Osteocyte (in vitro differentiated cells): ENCODE measurements at regions not wholly inside any gene's neighbourhood (a gene's known extent, or its start where the extent isn't known, plus 50 kb on each side); places are given as distances from the start of the nearest gene placed in this dataset.

Experiments
- DNase-seq: peaks from one replicate; pipeline ENCODE4 v3.0.0; 2021; ENCODE audit warnings: mixed read lengths; ENCODE audit not compliant: unreplicated experiment; ENCODE audit errors: extremely low spot score
- H3K27ac Mint-ChIP-seq: one replicate; pipeline ENCODE4 v1.8.0; 2021; ENCODE audit warnings: mild to moderate bottlenecking, mixed read lengths; ENCODE audit not compliant: unreplicated experiment
- H3K27me3 Mint-ChIP-seq: one replicate; pipeline ENCODE4 v1.8.0; 2021; ENCODE audit warnings: mixed read lengths; ENCODE audit not compliant: unreplicated experiment
- H3K36me3 Mint-ChIP-seq: one replicate; pipeline ENCODE4 v1.8.0; 2021; ENCODE audit warnings: mixed read lengths; ENCODE audit not compliant: unreplicated experiment
- H3K4me1 Mint-ChIP-seq: one replicate; pipeline ENCODE4 v1.8.0; 2021; ENCODE audit warnings: mixed read lengths; ENCODE audit not compliant: unreplicated experiment
- H3K4me3 Mint-ChIP-seq: one replicate; pipeline ENCODE4 v1.8.0; 2021; ENCODE audit warnings: mild to moderate bottlenecking, moderate library complexity, mixed read lengths; ENCODE audit not compliant: unreplicated experiment
- H3K9me3 Mint-ChIP-seq: one replicate; pipeline ENCODE4 v1.8.0; 2021; ENCODE audit warnings: mixed read lengths; ENCODE audit not compliant: unreplicated experiment
- TF ChIP-seq, protein P1 (sequence below): fragments of 200-600 bp; sonication (generic); IDR thresholded peaks from 2 replicates; pipeline ENCODE4 v1.5.0; 2021; ENCODE audit warnings: antibody characterized with exemption, mild to moderate bottlenecking, moderate library complexity

DNA sequence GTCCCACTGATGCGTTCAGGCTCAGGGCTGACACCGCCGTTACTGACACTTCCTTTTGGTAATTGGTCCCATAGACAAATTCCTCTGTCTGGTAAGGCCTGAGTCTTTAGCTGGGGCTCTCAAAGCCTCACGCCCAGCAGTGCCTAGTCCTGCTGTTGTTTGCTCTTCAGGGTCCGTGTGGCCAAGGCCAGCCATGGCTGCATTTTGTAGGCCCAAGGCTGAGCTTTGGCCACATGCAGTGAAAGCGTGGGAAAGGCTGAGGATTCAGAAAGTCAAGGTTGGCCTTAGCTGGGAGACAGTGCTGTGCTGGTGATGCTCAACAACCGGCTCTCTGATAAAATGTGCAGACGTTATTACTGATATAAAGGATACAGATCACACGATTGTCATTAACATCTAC is 63.5 kb upstream of the C1orf174 start:
- H3K27ac Mint-ChIP-seq = no peak overlapping the region
- no peaks in the 10 kb centered on the region for H3K4me1 Mint-ChIP-seq
- H3K4me3 Mint-ChIP-seq = no peak overlapping the region
- H3K36me3 Mint-ChIP-seq = no peaks in the 10 kb centered on the region
- H3K9me3 Mint-ChIP-seq = peaks cover 19% of the 10 kb centered on the region
- H3K27me3 Mint-ChIP-seq = no peaks in the 10 kb centered on the region
- no peak for DNase-seq
- TF ChIP-seq, protein P1, sequence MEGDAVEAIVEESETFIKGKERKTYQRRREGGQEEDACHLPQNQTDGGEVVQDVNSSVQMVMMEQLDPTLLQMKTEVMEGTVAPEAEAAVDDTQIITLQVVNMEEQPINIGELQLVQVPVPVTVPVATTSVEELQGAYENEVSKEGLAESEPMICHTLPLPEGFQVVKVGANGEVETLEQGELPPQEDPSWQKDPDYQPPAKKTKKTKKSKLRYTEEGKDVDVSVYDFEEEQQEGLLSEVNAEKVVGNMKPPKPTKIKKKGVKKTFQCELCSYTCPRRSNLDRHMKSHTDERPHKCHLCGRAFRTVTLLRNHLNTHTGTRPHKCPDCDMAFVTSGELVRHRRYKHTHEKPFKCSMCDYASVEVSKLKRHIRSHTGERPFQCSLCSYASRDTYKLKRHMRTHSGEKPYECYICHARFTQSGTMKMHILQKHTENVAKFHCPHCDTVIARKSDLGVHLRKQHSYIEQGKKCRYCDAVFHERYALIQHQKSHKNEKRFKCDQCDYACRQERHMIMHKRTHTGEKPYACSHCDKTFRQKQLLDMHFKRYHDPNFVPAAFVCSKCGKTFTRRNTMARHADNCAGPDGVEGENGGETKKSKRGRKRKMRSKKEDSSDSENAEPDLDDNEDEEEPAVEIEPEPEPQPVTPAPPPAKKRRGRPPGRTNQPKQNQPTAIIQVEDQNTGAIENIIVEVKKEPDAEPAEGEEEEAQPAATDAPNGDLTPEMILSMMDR = no peak

DNA sequence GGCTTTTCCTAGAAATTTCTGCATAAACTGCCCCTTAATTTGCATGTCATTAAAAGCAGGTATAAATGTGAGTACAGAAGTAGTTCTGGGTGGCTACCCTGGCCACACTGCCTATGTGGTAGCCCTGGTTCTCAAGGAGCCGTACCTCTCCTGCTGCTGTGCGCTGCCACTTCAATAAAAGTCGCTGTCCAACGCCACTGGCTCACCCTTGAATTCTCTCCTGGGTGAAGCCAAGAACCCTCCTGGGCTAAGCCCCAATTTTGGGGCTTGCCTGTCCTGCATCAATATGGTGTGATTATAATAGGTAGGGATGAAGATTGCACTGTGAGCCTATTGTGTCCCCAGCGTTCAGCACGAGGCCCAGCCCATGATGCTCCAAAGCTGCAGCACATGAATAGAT is 65.6 kb upstream of the C1orf174 start:
- Mint-ChIP-seq H3K4me1 (no peaks in the 10 kb centered on the region), H3K27ac (no peak overlapping the region), H3K4me3 (no peak overlapping the region), H3K36me3 (no peaks in the 10 kb centered on the region), H3K27me3 (no peaks in the 10 kb centered on the region), H3K9me3 (peaks cover 19% of the 10 kb centered on the region)
- DNase-seq = no peak
- TF ChIP-seq, protein P1 = no peak

DNA sequence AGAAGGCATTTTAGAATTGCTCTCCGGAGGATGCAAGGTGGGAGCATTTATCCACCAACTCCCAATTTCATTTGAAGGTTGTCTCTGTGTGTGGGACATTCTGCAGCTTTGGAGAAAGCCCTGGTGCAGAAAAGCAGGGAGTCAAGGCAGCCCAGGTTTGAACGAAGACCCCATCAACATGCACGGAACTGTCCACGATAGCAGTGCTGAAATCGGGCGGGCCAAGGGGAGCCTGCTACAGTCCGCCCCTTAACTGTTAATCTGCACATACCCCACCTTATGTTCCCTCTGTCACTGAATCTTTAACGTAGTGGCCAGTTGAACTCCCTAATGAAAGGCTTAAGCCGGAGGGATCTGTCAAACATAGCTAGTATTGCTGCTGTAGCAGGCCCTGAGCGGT is 68.8 kb upstream of the C1orf174 start:
- Mint-ChIP-seq H3K27me3 (no peaks in the 10 kb centered on the region), H3K9me3 (peaks cover 29% of the 10 kb centered on the region), H3K36me3 (no peaks in the 10 kb centered on the region), H3K27ac (no peak overlapping the region), H3K4me3 (no peak overlapping the region), H3K4me1 (no peaks in the 10 kb centered on the region)
- TF ChIP-seq, protein P1 = no peak
- no peak for DNase-seq

DNA sequence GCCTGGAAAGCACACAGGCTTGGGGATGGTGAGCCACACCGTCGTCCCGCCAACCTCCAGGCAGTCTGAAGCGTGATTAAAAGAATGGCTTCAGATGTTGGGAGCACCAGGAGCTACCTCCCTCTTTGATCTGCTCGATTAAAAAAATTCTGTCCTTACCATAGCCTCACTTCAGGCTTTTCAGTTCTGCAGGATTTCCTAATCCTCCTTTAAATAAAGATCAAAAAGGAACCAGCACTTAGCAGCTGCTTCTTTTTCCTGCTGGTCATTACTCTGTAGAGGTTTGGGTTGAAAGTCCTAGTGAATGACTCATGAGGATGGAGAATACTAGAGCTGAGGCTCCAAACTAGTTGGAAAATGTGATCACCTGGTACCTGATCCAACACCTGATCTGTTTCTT is 71.9 kb upstream of the C1orf174 start:
- Mint-ChIP-seq H3K4me1 (no peaks in the 10 kb centered on the region), H3K4me3 (no peak overlapping the region), H3K9me3 (peaks cover 31% of the 10 kb centered on the region), H3K36me3 (no peaks in the 10 kb centered on the region), H3K27me3 (no peaks in the 10 kb centered on the region), H3K27ac (no peak overlapping the region)
- no peak for DNase-seq
- TF ChIP-seq, protein P1 = no peak

DNA sequence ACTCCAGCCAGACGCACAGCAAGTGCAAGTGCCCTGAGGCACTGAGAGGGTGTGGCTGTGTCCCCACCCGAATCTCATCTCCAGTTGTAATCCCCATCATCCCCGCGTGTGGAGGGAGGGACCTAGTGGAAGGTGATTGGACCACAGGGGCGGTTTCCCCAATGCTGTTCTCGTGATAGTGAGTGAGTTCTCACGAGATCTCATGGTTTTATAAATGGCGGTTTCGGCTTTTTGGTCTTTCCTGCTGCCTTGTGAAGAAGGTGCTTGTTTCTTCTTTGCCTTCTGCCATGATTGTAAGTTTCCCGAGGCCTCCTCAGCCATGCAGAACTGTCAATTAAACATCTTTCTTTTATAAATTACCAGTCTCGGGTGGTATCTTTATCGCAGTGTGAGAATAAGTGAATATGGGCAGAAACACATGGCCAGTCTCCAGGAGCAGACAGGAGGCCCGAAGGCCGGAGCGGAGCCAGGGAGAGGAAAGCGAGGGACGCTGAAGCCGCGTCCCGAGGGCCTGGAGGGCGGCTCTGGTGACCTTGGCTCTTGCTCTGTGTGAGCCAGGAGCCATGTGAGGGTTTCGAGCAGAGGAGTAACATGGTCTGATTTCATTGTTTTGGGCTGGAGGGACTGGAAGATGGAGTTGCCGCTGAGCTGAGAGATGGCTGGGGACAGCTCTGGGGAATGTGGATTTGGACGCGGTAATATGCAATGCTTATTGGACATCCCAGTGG is 76.0 kb upstream of the C1orf174 start:
- H3K9me3 Mint-ChIP-seq = peaks cover 30% of the 10 kb centered on the region
- no peak overlapping the region for H3K27ac Mint-ChIP-seq
- H3K36me3 Mint-ChIP-seq = no peaks in the 10 kb centered on the region
- TF ChIP-seq, protein P1 = no peak
- no peaks in the 10 kb centered on the region for H3K4me1 Mint-ChIP-seq
- no peak overlapping the region for H3K4me3 Mint-ChIP-seq
- DNase-seq = no peak
- no peaks in the 10 kb centered on the region for H3K27me3 Mint-ChIP-seq
